WTC11 (cell line): ENCODE measurements at regions not wholly inside any gene's neighbourhood (a gene's known extent, or its start where the extent isn't known, plus 50 kb on each side); places are given as distances from the start of the nearest gene placed in this dataset.

Experiments used
- ATAC-seq: fragments of 200-7000 bp; cut with Tn5 transposase; 2 replicates; pipeline ENCODE4 v1.10.0; 2021; ENCODE audit warnings: mild to moderate bottlenecking, moderate library complexity
- CTCF ChIA-PET: fragments of 300-600 bp; sonication (Branson Sonifier 250); formaldehyde crosslinking; loops from one replicate; lab custom pipeline; 2021; ENCODE audit warnings: antibody characterized with exemption; lab: Charles Lee
- POLR2A ChIA-PET: fragments of 350-600 bp; sonication (Branson Sonifier 250); formaldehyde crosslinking; loops from one replicate; lab custom pipeline; 2021; ENCODE audit warnings: antibody characterized with exemption; lab: Charles Lee
- DNase-seq: peaks from one replicate; pipeline ENCODE4 v3.0.0; 2021; ENCODE audit warnings: low spot score
- H3K27ac Mint-ChIP-seq: 2 replicates; pipeline ENCODE4 v1.8.0; 2021; ENCODE audit warnings: mixed read lengths
- H3K27me3 Mint-ChIP-seq: 2 replicates; pipeline ENCODE4 v1.8.0; 2021; ENCODE audit warnings: low read depth, mild to moderate bottlenecking, moderate library complexity, mixed read lengths
- H3K36me3 Mint-ChIP-seq: 2 replicates; pipeline ENCODE4 v1.8.0; 2021; ENCODE audit warnings: mixed read lengths
- H3K4me1 Mint-ChIP-seq: 2 replicates; pipeline ENCODE4 v1.8.0; 2022; ENCODE audit warnings: mixed read lengths
- H3K4me3 Mint-ChIP-seq: 2 replicates; pipeline ENCODE4 v1.8.0; 2021; ENCODE audit warnings: mild to moderate bottlenecking, moderate library complexity, mixed read lengths
- H3K9me3 Mint-ChIP-seq: 2 replicates; pipeline ENCODE4 v1.8.0; 2021; ENCODE audit warnings: mixed read lengths
- ARID4B ChIP-seq: sonication (generic); formaldehyde crosslinking; IDR thresholded peaks from 2 replicates; pipeline ENCODE4 v1.8.0; 2023; ENCODE audit warnings: missing genetic modification reagents, mild to moderate bottlenecking, borderline replicate concordance
- CBFB ChIP-seq: sonication (generic); formaldehyde crosslinking; IDR thresholded peaks from 2 replicates; pipeline ENCODE4 v1.8.1; 2022; ENCODE audit warnings: mild to moderate bottlenecking, low read depth, missing genetic modification reagents
- ELF4 ChIP-seq: sonication (generic); formaldehyde crosslinking; IDR thresholded peaks from 2 replicates; pipeline ENCODE4 v1.8.1; 2022; ENCODE audit warnings: low read depth, mild to moderate bottlenecking, moderate library complexity, missing genetic modification reagents
- GRHL2 ChIP-seq: fragments of 250-450 bp; sonication (Bioruptor Pico); IDR thresholded peaks from 2 replicates; pipeline ENCODE4 v1.8.0; 2022; ENCODE audit warnings: mild to moderate bottlenecking, moderate library complexity; ENCODE audit not compliant: insufficient replicate concordance, severe bottlenecking
- IRF2 ChIP-seq: sonication (generic); formaldehyde crosslinking; IDR thresholded peaks from 2 replicates; pipeline ENCODE4 v1.8.0; 2022; ENCODE audit warnings: low read depth, missing genetic modification reagents, borderline replicate concordance
- MLX ChIP-seq: sonication (generic); formaldehyde crosslinking; IDR thresholded peaks from 2 replicates; pipeline ENCODE4 v1.8.1; 2023; ENCODE audit warnings: mild to moderate bottlenecking, missing genetic modification reagents, moderate library complexity
- MXD4 ChIP-seq: fragments of 250-450 bp; sonication (Bioruptor Pico); IDR thresholded peaks from 2 replicates; pipeline ENCODE4 v1.8.0; 2021; ENCODE audit warnings: mild to moderate bottlenecking, moderate library complexity, borderline replicate concordance
- NFATC4 ChIP-seq: fragments of 250-450 bp; sonication (Bioruptor Pico); IDR thresholded peaks from 2 replicates; pipeline ENCODE4 v1.9.0; 2021; ENCODE audit warnings: mild to moderate bottlenecking
- NFE2L1 ChIP-seq: sonication (generic); formaldehyde crosslinking; IDR thresholded peaks from 2 replicates; pipeline ENCODE4 v1.8.1; 2023; ENCODE audit warnings: missing genetic modification reagents
- RORB ChIP-seq: fragments of 250-450 bp; sonication (Bioruptor Pico); IDR thresholded peaks from 2 replicates; pipeline ENCODE4 v1.9.0; 2021; ENCODE audit warnings: mild to moderate bottlenecking
- SMAD4 ChIP-seq: sonication (generic); formaldehyde crosslinking; IDR thresholded peaks from 2 replicates; pipeline ENCODE4 v1.8.0; 2022; ENCODE audit warnings: mild to moderate bottlenecking, missing genetic modification reagents
- TEAD4 ChIP-seq: sonication (generic); formaldehyde crosslinking; IDR thresholded peaks from 2 replicates; pipeline ENCODE4 v1.8.0; 2022; ENCODE audit warnings: mild to moderate bottlenecking, missing genetic modification reagents
- ZNF138 ChIP-seq: sonication (generic); formaldehyde crosslinking; conservative IDR thresholded peaks from 2 replicates; pipeline ENCODE4 v1.8.1; 2022; ENCODE audit warnings: mild to moderate bottlenecking, moderate library complexity, missing genetic modification reagents
- ZNF232 ChIP-seq: sonication (generic); formaldehyde crosslinking; IDR thresholded peaks from 2 replicates; pipeline ENCODE4 v1.8.0; 2022; ENCODE audit warnings: mild to moderate bottlenecking, missing genetic modification reagents
- ZNF263 ChIP-seq: sonication (generic); formaldehyde crosslinking; IDR thresholded peaks from 2 replicates; pipeline ENCODE4 v1.8.1; 2022; ENCODE audit warnings: low read depth, mild to moderate bottlenecking, moderate library complexity, missing genetic modification reagents
- TF ChIP-seq, protein P1 (sequence below): fragments of 250-450 bp; sonication (Bioruptor Pico); IDR thresholded peaks from 2 replicates; pipeline ENCODE4 v2.1.2; 2022; ENCODE audit warnings: mild to moderate bottlenecking, moderate library complexity
- TF ChIP-seq, protein P2 (sequence below): sonication (generic); formaldehyde crosslinking; IDR thresholded peaks from 2 replicates; pipeline ENCODE4 v1.8.0; 2023; ENCODE audit warnings: mild to moderate bottlenecking, missing genetic modification reagents
- TF ChIP-seq, protein P3 (sequence below): sonication (generic); formaldehyde crosslinking; IDR thresholded peaks from 2 replicates; pipeline ENCODE4 v1.8.1; 2022; ENCODE audit warnings: low read depth, mild to moderate bottlenecking, moderate library complexity, missing genetic modification reagents, borderline replicate concordance
- TF ChIP-seq, protein P4 (sequence below): sonication (generic); formaldehyde crosslinking; IDR thresholded peaks from 2 replicates; pipeline ENCODE4 v1.8.1; 2023; ENCODE audit warnings: mild to moderate bottlenecking, missing genetic modification reagents
- TF ChIP-seq, protein P5 (sequence below): sonication (generic); formaldehyde crosslinking; IDR thresholded peaks from 2 replicates; pipeline ENCODE4 v1.8.1; 2023; ENCODE audit warnings: mild to moderate bottlenecking, missing genetic modification reagents, moderate library complexity

DNA sequence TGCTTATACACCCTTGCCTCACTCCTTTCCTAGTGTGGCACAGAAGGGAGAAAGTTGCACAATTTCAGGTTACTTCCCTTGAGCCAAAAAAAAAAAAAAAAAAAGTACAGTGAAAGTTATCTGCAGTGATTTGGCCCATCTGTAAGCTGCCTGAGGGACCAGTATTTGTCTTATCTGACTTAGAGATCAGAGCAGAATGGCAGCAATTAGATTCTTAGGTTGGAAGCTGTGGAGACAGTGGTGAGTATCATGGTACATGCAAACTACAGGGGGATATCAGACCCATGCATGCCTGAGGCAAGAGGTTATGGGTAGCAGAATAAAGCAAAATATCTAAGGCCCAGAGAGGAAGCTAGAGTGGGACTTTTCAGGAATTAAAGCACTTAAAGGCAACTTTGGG lies 1070.7 kb upstream of the NOVA1 start (continued):
- TF ChIP-seq ARID4B (CRISPR knock-in tag) (no peak), MXD4 (no peak)

GRCh38 chr14:27672047-27672446 lies 1074.2 kb upstream of the NOVA1 start:
- ATAC-seq, result no peak; the same call in 1 of the 2 replicates
- H3K9me3 Mint-ChIP-seq, result peaks cover 8% of the 10 kb centered on the region
- H3K36me3 Mint-ChIP-seq, result peaks cover 14% of the 10 kb centered on the region
- H3K4me3 Mint-ChIP-seq, result peak overlapping the region; percentile 87
- DNase-seq, result no peak
- ChIA-PET POLR2A (no interaction called here), CTCF (interaction anchor here (0.9 kb wide), 1 partner anchor 18 kb away, joined by 3 read pairs; no protein-coding TSS in a partner anchor)
- H3K27ac Mint-ChIP-seq, result peak overlapping the region; percentile 4
- peaks cover 3% of the 10 kb centered on the region; the same call in 1 of the 2 replicates for H3K27me3 Mint-ChIP-seq
- H3K4me1 Mint-ChIP-seq, result peaks cover 31% of the 10 kb centered on the region
- TF ChIP-seq, protein P1, sequence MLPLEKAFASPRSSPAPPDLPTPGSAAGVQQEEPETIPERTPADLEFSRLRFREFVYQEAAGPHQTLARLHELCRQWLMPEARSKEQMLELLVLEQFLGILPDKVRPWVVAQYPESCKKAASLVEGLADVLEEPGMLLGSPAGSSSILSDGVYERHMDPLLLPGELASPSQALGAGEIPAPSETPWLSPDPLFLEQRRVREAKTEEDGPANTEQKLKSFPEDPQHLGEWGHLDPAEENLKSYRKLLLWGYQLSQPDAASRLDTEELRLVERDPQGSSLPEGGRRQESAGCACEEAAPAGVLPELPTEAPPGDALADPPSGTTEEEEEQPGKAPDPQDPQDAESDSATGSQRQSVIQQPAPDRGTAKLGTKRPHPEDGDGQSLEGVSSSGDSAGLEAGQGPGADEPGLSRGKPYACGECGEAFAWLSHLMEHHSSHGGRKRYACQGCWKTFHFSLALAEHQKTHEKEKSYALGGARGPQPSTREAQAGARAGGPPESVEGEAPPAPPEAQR (CRISPR knock-in tag), result no peak
- TF ChIP-seq, protein P2, sequence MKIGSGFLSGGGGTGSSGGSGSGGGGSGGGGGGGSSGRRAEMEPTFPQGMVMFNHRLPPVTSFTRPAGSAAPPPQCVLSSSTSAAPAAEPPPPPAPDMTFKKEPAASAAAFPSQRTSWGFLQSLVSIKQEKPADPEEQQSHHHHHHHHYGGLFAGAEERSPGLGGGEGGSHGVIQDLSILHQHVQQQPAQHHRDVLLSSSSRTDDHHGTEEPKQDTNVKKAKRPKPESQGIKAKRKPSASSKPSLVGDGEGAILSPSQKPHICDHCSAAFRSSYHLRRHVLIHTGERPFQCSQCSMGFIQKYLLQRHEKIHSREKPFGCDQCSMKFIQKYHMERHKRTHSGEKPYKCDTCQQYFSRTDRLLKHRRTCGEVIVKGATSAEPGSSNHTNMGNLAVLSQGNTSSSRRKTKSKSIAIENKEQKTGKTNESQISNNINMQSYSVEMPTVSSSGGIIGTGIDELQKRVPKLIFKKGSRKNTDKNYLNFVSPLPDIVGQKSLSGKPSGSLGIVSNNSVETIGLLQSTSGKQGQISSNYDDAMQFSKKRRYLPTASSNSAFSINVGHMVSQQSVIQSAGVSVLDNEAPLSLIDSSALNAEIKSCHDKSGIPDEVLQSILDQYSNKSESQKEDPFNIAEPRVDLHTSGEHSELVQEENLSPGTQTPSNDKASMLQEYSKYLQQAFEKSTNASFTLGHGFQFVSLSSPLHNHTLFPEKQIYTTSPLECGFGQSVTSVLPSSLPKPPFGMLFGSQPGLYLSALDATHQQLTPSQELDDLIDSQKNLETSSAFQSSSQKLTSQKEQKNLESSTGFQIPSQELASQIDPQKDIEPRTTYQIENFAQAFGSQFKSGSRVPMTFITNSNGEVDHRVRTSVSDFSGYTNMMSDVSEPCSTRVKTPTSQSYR (CRISPR knock-in tag), result no peak
- TF ChIP-seq IRF2 (CRISPR knock-in tag), result no peak
- no peak for TF ChIP-seq MXD4
- no peak for TF ChIP-seq CBFB (CRISPR knock-in tag)
- TF ChIP-seq ZNF138 (CRISPR knock-in tag), result no peak
- TF ChIP-seq, protein P3, sequence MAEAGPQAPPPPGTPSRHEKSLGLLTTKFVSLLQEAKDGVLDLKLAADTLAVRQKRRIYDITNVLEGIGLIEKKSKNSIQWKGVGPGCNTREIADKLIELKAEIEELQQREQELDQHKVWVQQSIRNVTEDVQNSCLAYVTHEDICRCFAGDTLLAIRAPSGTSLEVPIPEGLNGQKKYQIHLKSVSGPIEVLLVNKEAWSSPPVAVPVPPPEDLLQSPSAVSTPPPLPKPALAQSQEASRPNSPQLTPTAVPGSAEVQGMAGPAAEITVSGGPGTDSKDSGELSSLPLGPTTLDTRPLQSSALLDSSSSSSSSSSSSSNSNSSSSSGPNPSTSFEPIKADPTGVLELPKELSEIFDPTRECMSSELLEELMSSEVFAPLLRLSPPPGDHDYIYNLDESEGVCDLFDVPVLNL (CRISPR knock-in tag), result no peak
- no peak for TF ChIP-seq NFE2L1
- no peak for TF ChIP-seq TEAD4 (CRISPR knock-in tag)
- TF ChIP-seq GRHL2 (CRISPR knock-in tag), result no peak
- TF ChIP-seq ELF4 (CRISPR knock-in tag), result no peak
- no peak for TF ChIP-seq NFATC4 (CRISPR knock-in tag)
- TF ChIP-seq, protein P4, sequence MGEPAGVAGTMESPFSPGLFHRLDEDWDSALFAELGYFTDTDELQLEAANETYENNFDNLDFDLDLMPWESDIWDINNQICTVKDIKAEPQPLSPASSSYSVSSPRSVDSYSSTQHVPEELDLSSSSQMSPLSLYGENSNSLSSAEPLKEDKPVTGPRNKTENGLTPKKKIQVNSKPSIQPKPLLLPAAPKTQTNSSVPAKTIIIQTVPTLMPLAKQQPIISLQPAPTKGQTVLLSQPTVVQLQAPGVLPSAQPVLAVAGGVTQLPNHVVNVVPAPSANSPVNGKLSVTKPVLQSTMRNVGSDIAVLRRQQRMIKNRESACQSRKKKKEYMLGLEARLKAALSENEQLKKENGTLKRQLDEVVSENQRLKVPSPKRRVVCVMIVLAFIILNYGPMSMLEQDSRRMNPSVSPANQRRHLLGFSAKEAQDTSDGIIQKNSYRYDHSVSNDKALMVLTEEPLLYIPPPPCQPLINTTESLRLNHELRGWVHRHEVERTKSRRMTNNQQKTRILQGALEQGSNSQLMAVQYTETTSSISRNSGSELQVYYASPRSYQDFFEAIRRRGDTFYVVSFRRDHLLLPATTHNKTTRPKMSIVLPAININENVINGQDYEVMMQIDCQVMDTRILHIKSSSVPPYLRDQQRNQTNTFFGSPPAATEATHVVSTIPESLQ (CRISPR knock-in tag), result no peak
- no peak for TF ChIP-seq ZNF263 (CRISPR knock-in tag)
- TF ChIP-seq SMAD4, result no peak
- no peak for TF ChIP-seq RORB
- TF ChIP-seq, protein P5, sequence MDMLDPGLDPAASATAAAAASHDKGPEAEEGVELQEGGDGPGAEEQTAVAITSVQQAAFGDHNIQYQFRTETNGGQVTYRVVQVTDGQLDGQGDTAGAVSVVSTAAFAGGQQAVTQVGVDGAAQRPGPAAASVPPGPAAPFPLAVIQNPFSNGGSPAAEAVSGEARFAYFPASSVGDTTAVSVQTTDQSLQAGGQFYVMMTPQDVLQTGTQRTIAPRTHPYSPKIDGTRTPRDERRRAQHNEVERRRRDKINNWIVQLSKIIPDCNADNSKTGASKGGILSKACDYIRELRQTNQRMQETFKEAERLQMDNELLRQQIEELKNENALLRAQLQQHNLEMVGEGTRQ (CRISPR knock-in tag), result no peak
- no peak for TF ChIP-seq ZNF232 (CRISPR knock-in tag)
- TF ChIP-seq MLX (CRISPR knock-in tag), result no peak
